ENCODE measurements at regions not wholly inside any gene's neighbourhood (a gene's known extent, or its start where the extent isn't known, plus 50 kb on each side); places are given as distances from the start of the nearest gene placed in this dataset.

GRCh38 chr6:14270142-14270893 lies 152.7 kb downstream of the CD83 start:
- no peak for TF ChIP-seq CTCF (IDR thresholded peaks at IDR 0.05)

- no peak for TF ChIP-seq CTCF (IDR thresholded peaks at IDR 0.05)
These were observed 153.6 kb downstream of the CD83 start for GRCh38 chr6:14270925-14271788.

- TF ChIP-seq CTCF (IDR thresholded peaks at IDR 0.05), result no peak
These were observed 154.5 kb downstream of the CD83 start for GRCh38 chr6:14271789-14272736.

GRCh38 chr6:14272737-14273085 lies 155.1 kb downstream of the CD83 start:
- no peak for TF ChIP-seq CTCF (IDR thresholded peaks at IDR 0.05)

GRCh38 chr6:14273191-14273590 lies 155.6 kb downstream of the CD83 start:
- no peak for TF ChIP-seq CTCF (IDR thresholded peaks at IDR 0.05)

- TF ChIP-seq CTCF (IDR thresholded peaks at IDR 0.05), result no peak
These were observed 156.4 kb downstream of the CD83 start for GRCh38 chr6:14274016-14274415.
